ENCODE measurements at regions not wholly inside any gene's neighbourhood (a gene's known extent, or its start where the extent isn't known, plus 50 kb on each side); places are given as distances from the start of the nearest gene placed in this dataset.
"Not testable (repeated sequence)": the region's sequence is repeated elsewhere in the genome, so short reads cannot be mapped to it uniquely, and the experiment has no call there.

DNA sequence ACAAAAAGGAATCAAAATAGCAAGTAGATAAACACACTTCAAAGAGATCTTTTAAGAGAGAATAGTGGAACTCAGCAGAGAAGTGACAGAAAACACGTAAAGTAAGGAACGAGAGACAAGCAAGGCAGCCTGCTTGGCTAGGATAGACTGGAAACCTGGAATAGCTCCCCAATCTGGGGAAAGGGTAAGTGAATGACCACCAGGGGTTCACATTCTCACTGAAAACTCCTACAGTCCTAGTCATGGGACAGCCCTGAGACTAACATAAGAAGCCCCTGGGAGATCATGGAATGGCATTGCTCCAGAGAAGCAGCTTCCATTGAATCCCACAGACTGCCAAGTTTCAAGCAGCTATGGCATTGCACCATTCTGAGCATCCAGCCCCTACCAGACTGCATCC is 363.6 kb upstream of the ARPP21 start:
- TF ChIP-seq, protein P1, sequence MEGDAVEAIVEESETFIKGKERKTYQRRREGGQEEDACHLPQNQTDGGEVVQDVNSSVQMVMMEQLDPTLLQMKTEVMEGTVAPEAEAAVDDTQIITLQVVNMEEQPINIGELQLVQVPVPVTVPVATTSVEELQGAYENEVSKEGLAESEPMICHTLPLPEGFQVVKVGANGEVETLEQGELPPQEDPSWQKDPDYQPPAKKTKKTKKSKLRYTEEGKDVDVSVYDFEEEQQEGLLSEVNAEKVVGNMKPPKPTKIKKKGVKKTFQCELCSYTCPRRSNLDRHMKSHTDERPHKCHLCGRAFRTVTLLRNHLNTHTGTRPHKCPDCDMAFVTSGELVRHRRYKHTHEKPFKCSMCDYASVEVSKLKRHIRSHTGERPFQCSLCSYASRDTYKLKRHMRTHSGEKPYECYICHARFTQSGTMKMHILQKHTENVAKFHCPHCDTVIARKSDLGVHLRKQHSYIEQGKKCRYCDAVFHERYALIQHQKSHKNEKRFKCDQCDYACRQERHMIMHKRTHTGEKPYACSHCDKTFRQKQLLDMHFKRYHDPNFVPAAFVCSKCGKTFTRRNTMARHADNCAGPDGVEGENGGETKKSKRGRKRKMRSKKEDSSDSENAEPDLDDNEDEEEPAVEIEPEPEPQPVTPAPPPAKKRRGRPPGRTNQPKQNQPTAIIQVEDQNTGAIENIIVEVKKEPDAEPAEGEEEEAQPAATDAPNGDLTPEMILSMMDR (IDR thresholded peaks at IDR 0.05; ENCODE audit: low read depth, low read length), result no peak
- in situ Hi-C loops (cut with HindIII; ENCODE audit: low sequenced_read_pairs), result no loop called here
- DNase-seq (ENCODE audit: low read depth, low spot score), result no peak
- no peak overlapping the region for H3K4me3 ChIP-seq (ENCODE audit: low read depth, low read length)

DNA sequence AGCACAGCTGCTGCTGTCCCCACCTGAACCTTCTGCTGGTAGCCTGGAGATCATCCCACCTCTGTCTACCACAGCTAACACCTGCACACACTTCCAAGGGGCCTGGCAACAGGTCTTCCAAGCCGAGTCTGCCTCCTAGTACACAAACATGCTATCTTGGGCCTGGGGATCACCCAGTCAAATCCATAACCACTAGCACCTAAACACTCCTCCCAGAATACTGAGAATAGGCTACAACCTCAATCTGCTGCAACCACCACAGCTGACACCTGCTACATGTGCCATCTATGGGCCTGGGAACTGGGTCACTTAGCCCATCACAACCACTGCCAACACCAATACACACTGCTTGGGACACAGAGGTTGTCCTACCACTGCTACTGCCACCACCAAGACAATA is 362.8 kb upstream of the ARPP21 start:
- DNase-seq (ENCODE audit: low read depth, low spot score), result no peak
- TF ChIP-seq, protein P1 (IDR thresholded peaks at IDR 0.05; ENCODE audit: low read depth, low read length), result no peak
- no peak overlapping the region for H3K4me3 ChIP-seq (ENCODE audit: low read depth, low read length)
- in situ Hi-C loops (cut with HindIII; ENCODE audit: low sequenced_read_pairs), result no loop called here

DNA sequence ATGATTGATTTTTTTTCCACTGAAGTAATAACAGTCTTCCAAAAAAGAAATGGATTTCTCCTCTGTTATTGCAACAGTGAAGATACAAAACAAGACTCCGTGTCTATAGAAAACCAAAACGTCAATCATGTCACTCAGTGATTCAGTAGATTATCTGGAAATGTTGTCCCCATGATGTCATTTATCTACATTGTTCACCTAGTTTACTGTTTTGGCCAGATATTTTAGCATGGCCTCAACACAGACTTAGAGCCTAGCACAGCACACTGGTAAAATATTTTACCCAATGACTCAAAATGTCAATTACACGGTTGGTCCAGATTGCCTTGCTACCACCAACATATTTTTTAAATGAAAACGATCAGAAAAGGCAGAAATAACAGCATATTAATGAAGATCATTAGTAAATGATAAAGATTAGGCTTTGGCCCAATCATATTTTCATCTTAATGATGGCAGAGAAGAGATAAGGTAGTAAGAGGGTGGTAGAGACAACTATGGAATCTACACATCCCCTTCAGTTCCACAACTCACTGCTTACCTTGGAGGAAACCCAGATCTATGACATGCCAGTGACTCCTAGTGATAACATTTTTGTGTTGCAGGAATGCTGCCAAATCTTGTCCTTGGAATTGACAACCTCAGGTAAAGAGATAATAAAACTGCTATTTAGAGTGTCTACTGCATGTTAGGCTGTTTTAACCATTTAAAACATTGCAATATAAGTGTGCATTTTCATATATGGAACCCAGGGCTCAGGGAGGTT is 347.7 kb upstream of the ARPP21 start:
- in situ Hi-C loops (cut with HindIII; ENCODE audit: low sequenced_read_pairs), result no loop called here
- peak; percentile 16 for DNase-seq (ENCODE audit: low read depth, low spot score)
- TF ChIP-seq, protein P1 (IDR thresholded peaks at IDR 0.05; ENCODE audit: low read depth, low read length), result no peak
- no peak overlapping the region for H3K4me3 ChIP-seq (ENCODE audit: low read depth, low read length)

DNA sequence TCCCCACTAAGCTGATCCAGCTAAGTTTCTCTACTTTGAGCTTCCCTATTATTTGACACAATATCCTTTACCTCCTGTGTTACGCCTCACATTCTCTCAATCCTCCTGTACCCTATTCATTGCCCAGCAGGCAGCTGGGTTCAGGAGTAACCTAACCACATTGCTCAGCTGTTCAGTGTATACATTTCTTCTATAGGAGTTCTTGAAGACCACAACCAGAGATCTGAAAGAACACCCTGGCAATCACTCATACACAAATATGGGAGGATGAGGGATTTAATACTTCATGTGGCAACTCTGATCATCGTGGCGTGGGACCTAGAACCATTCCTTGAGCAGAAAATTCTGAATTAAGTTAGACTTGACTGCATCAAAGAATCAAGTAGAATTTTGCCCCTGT is 346.8 kb upstream of the ARPP21 start:
- TF ChIP-seq, protein P1 (IDR thresholded peaks at IDR 0.05; ENCODE audit: low read depth, low read length), result no peak
- DNase-seq (ENCODE audit: low read depth, low spot score), result no peak
- no peak overlapping the region for H3K4me3 ChIP-seq (ENCODE audit: low read depth, low read length)
- in situ Hi-C loops (cut with HindIII; ENCODE audit: low sequenced_read_pairs), result no loop called here

DNA sequence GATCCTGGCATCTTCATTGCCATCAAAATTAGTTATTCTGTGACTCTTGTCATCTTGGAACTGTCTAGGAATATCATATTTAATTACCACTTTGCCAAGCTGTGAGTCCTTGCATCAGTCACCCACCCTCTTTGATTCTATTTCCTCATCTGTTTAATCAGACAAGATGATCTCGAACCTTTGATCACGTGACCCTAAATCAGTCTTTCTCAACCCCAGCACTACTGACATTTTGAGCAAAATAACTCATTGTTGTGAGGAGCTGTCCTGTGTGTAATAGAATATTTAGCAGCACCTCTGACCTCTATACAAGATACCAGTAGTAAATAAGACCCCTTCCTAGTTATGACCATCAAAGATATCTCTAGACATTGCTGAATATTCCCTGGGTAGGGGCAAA is 343.4 kb upstream of the ARPP21 start:
- TF ChIP-seq, protein P1 (IDR thresholded peaks at IDR 0.05; ENCODE audit: low read depth, low read length), result no peak
- no peak for DNase-seq (ENCODE audit: low read depth, low spot score)
- in situ Hi-C loops (cut with HindIII; ENCODE audit: low sequenced_read_pairs), result no loop called here

DNA sequence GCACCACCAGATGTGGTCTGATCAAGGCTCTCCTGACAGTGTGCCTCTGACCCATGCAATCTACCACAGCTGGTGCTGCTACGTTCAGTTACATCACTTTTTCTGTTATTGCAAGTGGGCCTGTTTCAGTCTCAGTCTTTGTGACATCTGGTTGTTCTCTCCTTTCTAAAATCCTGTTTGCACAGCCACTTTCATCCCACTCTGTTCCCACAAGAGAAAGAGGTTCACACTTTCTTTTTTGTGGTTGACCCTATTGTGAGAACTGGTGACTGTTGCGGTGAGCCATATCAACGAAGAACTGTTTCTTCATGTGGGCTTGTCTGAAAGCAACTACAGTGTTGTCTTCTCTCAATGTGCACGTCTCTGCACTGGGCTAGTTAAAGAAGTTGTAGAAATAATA is 342.8 kb upstream of the ARPP21 start:
- in situ Hi-C loops (cut with HindIII; ENCODE audit: low sequenced_read_pairs), result no loop called here
- TF ChIP-seq, protein P1 (IDR thresholded peaks at IDR 0.05; ENCODE audit: low read depth, low read length), result no peak
- DNase-seq (ENCODE audit: low read depth, low spot score), result peak; percentile 29
- no peak overlapping the region for H3K4me3 ChIP-seq (ENCODE audit: low read depth, low read length)

More for the DNA sequence above, 343.4 kb upstream of the ARPP21 start:
- no peak overlapping the region for H3K4me3 ChIP-seq (ENCODE audit: low read depth, low read length)

DNA sequence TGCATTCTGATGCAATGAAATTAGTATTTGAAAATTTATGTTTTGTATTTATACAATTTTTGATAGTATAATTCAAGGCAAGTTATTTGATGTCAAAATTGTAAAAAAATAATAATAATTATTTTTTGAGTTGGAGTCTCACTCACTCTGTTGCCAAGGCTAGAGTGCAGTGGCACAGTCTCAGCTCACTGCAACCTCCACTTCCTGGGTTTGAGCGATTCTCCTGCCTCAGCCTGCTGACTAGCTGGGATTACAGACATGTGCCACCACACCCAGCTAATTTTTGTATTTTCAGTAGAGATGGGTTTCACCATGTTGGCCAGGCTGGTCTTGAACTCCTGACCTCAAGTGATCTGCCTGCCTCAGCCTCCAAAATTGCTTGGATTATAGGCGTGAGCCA is 342.4 kb upstream of the ARPP21 start:
- DNase-seq (ENCODE audit: low read depth, low spot score); in situ Hi-C loops (cut with HindIII; ENCODE audit: low sequenced_read_pairs); H3K4me3 ChIP-seq (ENCODE audit: low read depth, low read length): not testable (repeated sequence)
